ENCODE measurements at regions not wholly inside any gene's neighbourhood (a gene's known extent, or its start where the extent isn't known, plus 50 kb on each side); places are given as distances from the start of the nearest gene placed in this dataset.

- TF ChIP-seq CTCF (IDR thresholded peaks at IDR 0.05; ENCODE audit: borderline replicate concordance, extremely low read depth, low read length, poor library complexity, severe bottlenecking): no peak
- no peak for TF ChIP-seq EZH2 (IDR thresholded peaks at IDR 0.05; ENCODE audit: borderline replicate concordance, low read depth, low read length, severe bottlenecking)
These were observed 231.3 kb upstream of the PDE10A start for GRCh38 chr6:165894171-165894825.

All from DND-41 (cell line).